ENCODE measurements at regions not wholly inside any gene's neighbourhood (a gene's known extent, or its start where the extent isn't known, plus 50 kb on each side); places are given as distances from the start of the nearest gene placed in this dataset.

DNA sequence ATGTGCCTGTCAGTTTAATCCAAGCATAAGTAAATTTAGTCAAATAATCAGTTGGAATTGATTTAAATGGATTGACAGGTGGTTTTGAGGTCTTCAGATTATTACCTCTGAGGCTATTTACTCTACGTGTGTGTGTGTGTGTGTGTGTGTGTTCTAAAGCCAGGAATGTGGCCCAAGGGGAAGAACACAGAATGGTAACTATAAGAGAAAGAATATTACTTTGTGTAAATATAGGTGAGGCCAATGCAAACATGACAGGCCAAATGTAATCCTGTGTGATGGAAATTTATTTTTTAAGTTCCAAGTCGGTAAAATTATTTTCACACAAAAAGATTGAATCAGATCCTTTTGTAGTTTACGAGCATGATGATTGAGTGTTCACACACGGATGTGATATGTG lies 390.0 kb downstream of the PLK2 start:
- no peak for DNase-seq (ENCODE audit: low read depth)

GRCh38 chr5:58069016-58069705 lies 390.7 kb downstream of the PLK2 start:
- no peak for DNase-seq (ENCODE audit: low read depth)

DNA sequence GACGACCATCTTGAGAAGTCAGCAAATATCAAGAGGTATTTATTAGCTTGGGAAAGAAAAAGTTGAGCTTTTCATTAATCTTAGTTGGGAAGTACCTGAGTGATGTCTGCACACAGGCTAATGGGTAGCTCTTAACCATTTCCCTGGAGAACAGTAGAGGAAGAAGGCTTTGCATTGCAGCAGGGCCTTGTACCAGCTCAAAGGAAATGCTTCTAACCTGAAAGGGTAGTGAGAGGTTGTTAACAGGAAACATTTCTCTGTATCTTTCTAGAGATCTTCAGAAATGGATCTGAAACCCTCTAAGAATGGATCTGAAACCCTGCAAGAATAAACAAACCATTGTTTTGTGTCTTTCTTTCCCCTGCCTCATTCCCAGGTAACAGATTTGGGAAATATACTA lies 393.3 kb downstream of the PLK2 start:
- DNase-seq (ENCODE audit: low read depth) = no peak

- no peak for DNase-seq (ENCODE audit: low read depth)
Measured at GRCh38 chr5:58066076-58066475, 393.8 kb downstream of the PLK2 start.

DNA sequence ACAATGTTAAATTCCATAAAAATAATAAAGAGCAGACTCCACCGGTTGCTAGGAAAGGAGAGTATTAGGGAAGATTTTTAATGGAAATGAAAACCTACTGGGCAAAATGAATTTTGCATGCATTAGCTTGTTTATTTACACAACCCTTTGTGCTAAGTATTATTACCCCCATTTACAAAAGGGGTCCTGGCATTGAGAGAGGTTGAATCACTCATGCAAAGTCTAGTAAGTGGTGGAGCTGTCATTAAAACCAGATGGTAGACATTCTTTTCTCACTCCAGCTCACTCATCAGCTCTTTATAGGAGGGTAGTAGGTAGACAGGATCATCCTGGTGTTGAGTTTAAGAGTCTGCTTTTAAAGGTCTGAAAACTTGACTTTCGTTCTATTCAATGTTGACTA lies 395.1 kb downstream of the PLK2 start:
- no peak for DNase-seq (ENCODE audit: low read depth)

DNA sequence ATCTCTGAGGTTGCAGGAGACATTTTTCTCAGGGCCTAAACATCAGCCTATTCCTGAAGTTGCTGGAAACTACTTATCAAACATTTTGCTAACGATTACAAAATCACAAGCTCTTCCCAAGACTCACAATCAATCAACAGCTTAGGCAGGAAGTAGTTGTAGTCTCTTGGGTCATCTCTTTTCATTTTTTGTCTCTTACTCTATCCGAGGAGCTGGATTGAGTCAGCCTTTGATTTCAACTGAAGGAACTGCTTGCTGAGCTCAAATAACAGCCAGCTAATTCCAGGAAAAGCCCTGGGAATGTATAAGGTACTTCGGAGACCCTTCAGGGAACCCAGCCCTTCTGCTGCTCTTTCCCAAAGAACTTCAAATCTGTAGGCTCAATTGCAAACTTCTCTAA lies 398.9 kb downstream of the PLK2 start:
- no peak for DNase-seq (ENCODE audit: low read depth)

DNA sequence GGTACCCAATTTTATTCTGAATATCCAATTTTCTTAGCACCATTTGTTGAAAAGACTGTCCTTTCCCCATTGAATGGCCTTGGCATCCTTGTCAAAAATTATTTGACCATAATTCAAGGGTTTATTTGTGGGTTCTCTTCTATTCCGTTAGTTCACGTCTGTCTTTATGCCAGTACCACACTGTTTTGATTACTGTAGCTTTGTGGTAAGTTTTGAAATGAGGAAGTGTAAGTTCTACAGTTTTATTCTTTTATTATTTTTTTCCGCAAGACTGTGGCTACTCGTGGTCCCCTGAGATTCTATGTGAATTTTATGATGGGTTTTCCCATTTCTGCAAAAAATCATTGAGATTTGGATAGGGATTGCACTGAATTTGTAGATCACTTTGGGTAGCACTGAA lies 402.6 kb downstream of the PLK2 start:
- DNase-seq (ENCODE audit: low read depth) = no peak

GRCh38 chr5:58056546-58056945 lies 403.3 kb downstream of the PLK2 start:
- DNase-seq (ENCODE audit: low read depth) = no peak

GRCh38 chr5:58054018-58054417 lies 405.9 kb downstream of the PLK2 start:
- DNase-seq (ENCODE audit: low read depth) = no peak

GRCh38 chr5:58048954-58049353 lies 410.9 kb downstream of the PLK2 start:
- no peak for DNase-seq (ENCODE audit: low read depth)

- DNase-seq (ENCODE audit: low read depth) = no peak
Measured at GRCh38 chr5:58048185-58048925, 411.5 kb downstream of the PLK2 start.

GRCh38 chr5:58046371-58046770 lies 413.5 kb downstream of the PLK2 start:
- DNase-seq (ENCODE audit: low read depth) = no peak

- no peak for DNase-seq (ENCODE audit: low read depth)
Measured at GRCh38 chr5:58044166-58044565, 415.7 kb downstream of the PLK2 start.

GRCh38 chr5:58043032-58043945 lies 416.6 kb downstream of the PLK2 start:
- DNase-seq (ENCODE audit: low read depth) = no peak

GRCh38 chr5:58041884-58042283 lies 418.0 kb downstream of the PLK2 start:
- DNase-seq (ENCODE audit: low read depth) = no peak

GRCh38 chr5:58040846-58041245 lies 419.0 kb downstream of the PLK2 start:
- DNase-seq (ENCODE audit: low read depth) = no peak

- no peak for DNase-seq (ENCODE audit: low read depth)
Measured at GRCh38 chr5:58040044-58040443, 419.8 kb downstream of the PLK2 start.

GRCh38 chr5:58037899-58038298 lies 422.0 kb downstream of the PLK2 start:
- no peak for DNase-seq (ENCODE audit: low read depth)

GRCh38 chr5:58025809-58026208 lies 434.1 kb downstream of the PLK2 start:
- no peak for DNase-seq (ENCODE audit: low read depth)

GRCh38 chr5:58024151-58024550 lies 435.7 kb downstream of the PLK2 start:
- no peak for DNase-seq (ENCODE audit: low read depth)

DNA sequence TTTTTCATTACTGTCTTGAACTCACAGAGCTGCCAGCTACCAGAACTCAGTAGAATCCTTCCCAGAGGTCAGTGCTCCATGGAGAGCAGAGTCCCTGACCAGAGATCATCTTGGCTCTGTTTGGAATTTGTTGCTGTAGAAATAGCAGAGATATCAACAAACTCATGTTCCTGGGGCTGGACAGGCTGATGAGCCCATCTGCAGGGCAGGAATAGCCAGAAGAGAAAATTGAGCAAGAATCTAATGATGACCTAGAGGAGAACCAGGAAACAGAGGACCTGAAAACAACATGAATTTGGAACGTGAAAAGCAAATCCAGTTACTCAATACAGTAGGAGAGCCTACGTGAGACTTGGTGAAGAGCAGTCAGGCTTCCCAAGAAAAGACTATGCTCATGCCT lies 437.8 kb downstream of the PLK2 start:
- no peak for DNase-seq (ENCODE audit: low read depth)

GRCh38 chr5:58021466-58021865 lies 438.4 kb downstream of the PLK2 start:
- DNase-seq (ENCODE audit: low read depth) = no peak

DNA sequence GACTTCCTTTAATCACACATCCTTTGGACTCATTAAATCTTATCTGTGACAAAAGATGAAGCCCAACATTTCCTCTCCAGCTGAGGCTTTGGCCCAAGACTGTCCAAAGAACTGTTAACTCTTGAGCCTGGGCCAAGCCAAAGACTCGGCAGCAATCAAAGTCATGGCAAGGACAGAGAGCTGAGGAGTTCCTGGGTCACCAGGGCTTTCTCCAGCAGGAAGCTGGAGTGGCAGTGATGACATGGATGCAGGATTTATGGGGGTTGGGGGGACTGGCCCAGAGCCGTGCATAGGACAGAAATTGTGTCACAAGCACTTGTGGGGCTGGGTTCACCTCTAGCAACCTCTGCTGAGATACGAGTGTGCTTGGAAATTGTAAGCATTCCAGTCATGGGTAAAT lies 440.3 kb downstream of the PLK2 start:
- no peak for DNase-seq (ENCODE audit: low read depth)

Data from stimulated activated CD8-positive, alpha-beta memory T cell treated with anti-CD3 and anti-CD28 coated beads, Interleukin-12 subunit alpha, Interleukin-12 subunit beta, amount 100 ng/mL, for 1 hour (primary cell).